ACHN (cell line): ENCODE measurements at regions not wholly inside any gene's neighbourhood (a gene's known extent, or its start where the extent isn't known, plus 50 kb on each side); places are given as distances from the start of the nearest gene placed in this dataset.

Experiments used
- DNase-seq: peaks from one replicate; pipeline ENCODE4 v3.0.0-alpha.2; 2015
- in situ Hi-C: cut with HindIII; loops from 2 replicates; pipeline ENCODE4 v1.10.0; 2017; ENCODE audit warnings: low sequenced_read_pairs, low pct_ligation_motif_present, low pct_unique_long_range_greater_than_20kb

DNA sequence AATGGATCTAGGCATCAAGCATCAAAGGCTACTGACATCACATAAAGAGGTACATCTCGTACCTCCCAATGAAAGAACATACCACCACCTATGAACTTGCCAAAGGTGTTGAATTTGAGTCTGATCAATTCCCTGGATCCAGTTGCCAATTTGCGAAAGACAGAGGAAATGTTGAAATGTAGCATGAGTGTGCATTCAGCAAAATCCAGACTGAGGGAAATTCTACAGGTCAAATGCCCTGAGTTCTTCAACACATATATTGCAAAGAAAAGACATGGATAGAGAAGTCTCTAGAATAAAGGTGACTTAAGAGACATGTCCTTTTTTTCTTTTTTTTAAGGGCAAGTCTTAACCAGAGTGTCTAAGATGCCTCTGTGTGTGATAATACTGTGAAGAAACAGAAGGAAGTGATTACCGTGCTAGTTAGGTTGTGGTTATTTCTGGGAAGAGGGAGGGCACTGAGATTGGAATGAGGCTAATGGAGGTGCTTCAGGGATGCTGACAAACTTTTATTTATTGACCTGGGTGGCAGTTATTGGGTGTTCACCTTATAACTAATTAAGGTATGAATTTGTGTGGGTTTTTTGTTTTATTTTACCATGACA lies 128.7 kb downstream of the SAMD9 start:
- DNase-seq = no peak
- in situ Hi-C loops = no loop called here

DNA sequence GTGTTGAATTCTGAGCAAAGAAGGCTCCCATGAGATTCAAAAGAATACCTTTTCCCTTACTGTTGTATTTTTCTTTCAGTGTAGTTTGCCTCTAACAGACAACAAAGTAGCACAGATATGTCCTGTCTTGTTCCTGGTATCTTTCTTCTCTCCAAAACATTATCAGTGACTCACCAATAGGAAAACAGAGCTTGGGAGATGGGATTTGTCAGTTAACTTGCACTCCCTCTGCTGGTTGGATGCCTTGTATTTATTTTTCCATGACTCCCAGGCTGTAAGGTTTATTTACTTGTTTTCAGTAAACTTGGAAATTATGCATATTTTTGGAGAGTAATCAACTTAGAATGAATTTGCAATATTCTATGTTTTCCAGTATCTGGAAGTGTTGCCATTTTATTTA lies 129.7 kb downstream of the SAMD9 start:
- DNase-seq = peak; percentile 71
- in situ Hi-C loops = no loop called here

DNA sequence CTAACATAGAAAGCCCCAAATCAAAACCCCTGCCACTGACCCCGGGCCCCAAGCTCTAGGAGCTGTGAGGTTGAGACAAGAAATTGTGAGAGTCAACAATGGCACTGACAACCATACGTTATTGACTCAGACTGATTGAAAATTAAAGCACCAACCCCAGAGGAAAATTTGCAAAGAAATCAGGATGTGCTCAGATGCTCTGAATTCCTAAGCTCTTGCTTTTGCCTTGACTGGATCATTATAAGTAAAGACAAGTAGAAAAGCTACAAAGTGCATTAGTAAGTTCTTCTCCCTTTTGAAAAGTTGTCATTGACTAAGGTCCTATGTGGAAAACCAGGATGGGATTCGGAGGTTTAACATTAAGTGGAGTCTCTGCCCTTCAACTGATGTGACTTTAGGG lies 130.2 kb downstream of the SAMD9 start:
- DNase-seq = no peak
- in situ Hi-C loops = no loop called here

DNA sequence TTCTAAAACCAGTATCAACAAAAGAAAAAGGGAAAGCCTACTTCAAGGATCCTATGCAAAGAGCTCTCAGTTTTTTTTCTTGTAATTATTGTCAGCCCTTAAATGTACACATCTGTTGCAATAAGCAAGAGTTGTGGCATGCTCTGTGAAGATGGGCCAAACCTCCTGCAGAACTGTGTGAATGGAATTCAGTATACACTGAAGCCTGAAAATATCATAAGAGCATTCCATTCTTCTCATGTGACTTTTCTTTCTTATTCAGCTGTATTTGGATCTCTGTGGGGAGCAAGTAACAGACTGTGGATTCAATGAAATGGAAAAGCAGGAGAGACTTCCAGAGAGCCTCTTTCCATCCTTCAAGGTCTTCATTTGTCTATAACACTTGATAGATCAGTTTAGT lies 130.7 kb downstream of the SAMD9 start:
- in situ Hi-C loops = no loop called here
- DNase-seq = no peak

DNA sequence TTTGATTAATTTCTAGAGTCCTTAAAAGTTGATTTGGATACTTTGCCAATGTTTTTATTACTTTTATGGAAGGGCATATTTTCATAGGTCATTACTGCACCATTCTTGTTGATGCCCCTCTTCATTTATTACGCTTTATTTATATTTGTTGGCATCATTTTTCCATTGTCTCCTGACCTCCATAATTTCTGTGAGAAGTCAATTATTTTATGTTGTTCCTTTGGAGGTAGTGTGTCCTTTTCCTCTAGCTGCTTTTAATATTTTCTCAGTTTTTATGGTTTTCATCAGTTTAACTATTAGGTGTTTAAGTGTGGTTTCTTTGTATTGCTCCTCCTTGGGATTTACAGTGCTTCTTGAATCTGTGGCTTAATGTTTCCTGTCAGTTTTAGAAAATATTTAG lies 134.9 kb downstream of the SAMD9 start:
- in situ Hi-C loops = no loop called here
- DNase-seq = no peak

DNA sequence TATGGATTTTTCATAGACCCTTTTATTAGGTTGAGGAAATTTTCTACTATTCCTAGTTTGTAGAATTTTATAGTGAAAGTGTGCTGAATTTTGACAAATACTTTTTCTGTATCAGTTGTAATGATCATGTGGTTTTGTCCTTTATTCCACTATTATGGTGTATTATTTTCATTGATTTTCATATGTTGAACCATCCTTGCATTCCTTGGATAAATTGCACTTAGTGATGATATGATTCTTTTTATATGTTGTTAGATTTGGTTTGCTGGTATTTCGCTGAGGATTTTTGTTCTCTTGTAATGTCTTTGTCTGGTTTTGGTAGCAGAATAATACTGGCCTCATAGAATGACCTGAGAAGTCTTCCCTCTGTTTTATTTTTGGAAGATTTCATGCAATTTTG lies 140.6 kb upstream of the CDK6 start:
- DNase-seq = no peak
- in situ Hi-C loops = no loop called here

DNA sequence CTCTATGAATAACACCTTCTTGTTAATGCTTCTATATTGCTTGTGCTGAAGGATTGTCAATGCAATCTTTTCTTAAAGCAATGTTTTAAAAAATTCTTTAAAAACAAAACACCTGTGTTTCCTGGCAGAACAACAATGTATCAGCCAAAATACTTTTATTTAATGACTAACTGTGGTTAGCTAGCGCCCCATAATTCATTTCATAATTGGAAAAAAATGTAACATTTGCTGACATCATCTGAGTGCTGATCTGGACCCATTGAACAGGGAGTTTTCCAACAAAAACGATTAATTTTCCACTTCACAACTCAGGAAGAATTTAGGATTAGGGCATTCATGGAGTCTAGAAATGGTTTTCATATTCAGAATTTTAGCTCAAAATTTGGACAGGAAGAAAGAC lies 137.6 kb upstream of the CDK6 start:
- DNase-seq = no peak
- in situ Hi-C loops = no loop called here

DNA sequence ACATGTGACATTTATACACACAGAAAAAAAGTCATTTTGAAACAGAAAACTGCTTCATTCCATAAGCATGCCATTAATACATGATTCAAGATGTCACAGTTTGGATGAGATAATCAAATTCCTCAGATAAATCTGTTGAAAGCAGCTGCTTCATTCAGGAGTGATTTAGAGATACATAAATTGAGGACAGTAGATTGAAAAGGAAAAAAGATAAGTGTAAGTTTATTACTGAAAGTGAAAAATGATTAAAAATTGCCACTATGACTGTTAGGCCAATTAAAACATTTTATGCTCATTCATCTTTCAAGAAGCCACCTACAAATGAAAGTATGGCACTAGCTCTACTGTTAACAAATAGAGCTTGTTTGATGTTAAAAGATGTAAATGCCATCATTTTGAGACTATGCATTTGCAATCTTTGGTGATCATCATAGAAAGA lies 136.9 kb upstream of the CDK6 start:
- in situ Hi-C loops = no loop called here
- no peak for DNase-seq

DNA sequence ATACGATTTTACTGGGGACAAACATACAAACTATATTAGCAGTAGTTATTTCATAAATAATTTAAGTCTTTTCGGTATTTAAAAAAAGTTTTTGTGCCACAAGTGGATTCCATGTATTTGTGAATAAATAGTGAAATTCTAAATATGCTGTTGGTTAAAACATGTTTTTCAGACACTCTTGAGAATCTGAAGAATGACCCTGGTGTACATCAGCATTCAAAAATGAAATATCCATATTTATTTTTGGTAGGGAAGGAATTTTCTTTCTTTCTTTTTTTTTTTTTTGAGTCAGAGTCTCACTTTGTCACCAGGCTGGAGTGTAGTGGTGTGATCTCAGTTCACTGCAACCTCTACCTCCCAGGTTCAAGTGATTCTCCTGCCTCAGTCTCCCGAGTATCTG lies 136.1 kb upstream of the CDK6 start:
- in situ Hi-C loops = no loop called here
- DNase-seq = no peak

DNA sequence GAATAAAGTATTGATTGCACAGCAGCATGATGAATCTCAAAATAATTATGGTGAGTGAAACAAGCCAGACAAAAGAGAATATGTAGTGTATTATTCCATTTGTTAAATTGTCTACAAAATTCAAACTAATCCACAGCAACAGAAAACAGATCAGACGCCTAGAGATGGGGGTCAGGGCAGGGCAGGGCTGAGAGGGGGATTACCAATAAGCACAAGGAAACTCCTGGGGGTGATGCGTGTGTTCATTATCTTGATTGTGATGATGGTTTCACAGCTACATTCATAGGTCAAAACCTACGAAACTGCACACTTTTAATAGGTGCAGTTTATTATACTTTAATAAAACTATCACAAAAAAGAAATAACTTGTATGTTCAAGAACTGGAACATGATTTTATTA lies 132.7 kb upstream of the CDK6 start:
- in situ Hi-C loops = no loop called here
- DNase-seq = no peak

DNA sequence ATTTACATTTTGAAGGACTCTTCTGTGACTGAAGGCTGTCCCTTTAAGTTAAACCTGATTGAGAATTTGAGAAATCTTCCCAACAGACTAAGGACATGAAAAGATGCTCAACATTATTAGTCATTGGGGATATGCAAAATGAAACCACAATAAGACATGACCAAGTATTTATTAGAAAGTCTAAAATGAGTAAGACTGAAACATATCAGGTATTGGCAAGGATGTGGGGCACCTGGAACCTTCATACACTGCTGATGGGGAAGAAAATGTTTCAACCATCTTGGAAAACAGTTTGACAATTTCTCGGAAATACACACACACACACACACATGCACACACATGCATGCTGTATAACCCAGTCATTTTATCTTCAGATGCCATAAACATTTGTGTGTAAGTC lies 132.1 kb upstream of the CDK6 start:
- in situ Hi-C loops = no loop called here

DNA sequence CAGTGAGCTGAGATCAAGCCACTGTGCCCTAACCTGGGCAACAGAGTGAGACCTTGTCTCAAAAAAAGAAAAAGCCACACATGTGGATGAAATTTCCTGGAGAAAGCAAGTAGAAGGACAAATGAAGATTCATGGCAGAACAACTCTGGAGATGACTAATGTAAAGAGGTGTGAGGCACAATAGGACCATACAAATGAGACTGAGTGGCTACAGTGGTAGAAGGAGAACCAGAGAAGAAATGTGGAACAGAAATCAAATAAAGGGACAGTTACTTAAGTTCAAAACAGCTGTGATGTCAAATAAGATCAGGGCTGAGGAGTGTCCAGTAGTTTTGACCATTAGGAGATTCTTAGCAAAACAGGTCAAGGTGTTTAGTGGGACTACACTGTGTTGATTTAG lies 130.9 kb upstream of the CDK6 start:
- DNase-seq = no peak
- in situ Hi-C loops = no loop called here

More for the DNA sequence above, 132.1 kb upstream of the CDK6 start:
- DNase-seq = no peak

DNA sequence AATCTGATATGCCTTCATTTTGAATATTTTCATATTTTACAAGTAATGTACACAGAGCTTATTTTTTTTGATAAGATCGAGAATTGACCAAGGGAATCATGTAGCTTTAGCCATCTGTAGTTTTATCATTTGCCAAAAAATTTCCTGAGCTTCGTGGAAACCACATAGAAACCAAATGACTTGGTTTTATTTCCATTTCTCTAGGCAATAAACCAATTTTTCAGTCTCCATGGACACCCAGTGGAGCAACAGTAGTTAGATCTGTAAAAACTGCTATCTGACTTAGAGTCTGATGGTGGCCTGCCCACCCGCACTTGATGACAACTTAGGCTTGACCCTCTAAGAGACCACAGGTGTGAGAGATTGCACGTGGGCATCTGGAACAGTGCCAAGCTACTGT lies 127.8 kb upstream of the CDK6 start:
- no peak for DNase-seq
- in situ Hi-C loops = no loop called here

DNA sequence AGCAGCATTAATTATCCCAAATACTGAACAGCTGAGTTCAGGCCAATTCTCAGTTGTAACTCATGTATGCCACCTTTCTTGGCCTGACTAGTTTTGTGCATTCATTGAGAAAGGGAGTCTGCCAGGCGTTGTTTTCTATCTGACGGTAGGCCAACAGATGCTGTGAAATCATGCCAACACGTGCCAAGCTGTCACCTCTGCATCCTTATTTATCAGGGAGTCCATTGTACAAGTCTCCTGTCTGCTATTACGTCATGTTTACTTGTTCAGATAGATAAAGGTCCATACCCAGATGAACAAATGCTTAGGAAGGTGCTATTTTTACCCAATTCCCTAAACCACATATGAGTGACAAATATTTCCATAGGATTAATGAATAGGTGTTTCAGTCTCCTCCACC lies 127.2 kb upstream of the CDK6 start:
- in situ Hi-C loops = no loop called here
- DNase-seq = no peak

DNA sequence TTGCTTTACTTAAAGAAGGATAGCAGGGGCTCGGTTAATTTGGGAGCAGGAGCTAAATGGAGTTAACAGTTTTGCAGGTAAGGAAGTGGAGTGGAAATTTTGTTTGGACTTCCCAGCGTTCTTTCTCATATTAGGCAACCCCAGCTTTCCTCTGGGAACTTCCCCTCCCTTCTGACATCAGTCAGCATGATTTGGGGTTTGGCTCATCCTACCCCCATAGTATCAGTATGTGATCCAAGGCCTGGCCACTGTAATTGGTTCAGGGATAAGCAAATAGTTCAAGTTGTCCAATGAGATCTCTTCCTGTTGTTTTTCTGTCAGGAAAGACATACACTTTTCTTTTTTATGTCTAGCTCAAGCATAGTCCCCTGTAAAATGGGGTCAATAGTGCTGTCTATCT lies 125.6 kb upstream of the CDK6 start:
- DNase-seq = no peak
- in situ Hi-C loops = no loop called here

DNA sequence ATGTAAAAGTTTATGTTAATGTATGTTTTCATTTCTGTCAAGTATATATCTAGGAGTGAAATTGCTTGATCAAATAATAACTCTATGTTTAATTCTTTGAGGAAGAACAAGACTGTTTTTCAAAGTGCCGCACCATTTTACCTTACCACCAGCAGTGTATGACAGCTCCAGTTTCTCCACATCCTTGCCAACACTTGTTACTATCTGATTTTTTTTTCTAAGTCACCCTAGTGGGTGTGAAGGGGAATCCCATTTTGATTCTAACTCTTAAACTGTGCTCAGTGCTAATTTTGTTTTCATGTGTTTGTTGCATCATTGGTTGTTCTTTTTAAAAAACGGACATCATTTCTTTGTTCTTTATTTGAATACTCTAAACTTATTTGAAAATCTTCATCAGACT lies 120.2 kb upstream of the CDK6 start:
- in situ Hi-C loops = no loop called here
- no peak for DNase-seq

DNA sequence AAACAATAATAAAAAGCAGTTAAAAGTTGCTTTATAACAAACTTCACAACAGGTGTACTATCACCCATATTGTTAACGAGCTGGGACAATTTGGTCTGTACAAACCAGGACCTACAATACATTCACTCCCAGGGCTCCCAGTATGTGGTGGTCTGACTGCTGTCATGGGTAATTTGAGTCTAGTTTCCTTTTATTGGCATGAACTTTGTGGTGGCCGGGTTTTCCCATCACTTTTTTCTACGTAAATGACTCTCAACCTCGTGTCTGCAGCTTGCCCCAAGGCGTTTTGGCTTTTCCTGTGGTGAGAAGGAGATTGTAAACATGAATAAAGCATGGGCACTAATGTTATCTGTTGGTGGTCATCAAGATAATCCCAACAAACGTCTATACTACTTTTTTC lies 118.7 kb upstream of the CDK6 start:
- in situ Hi-C loops = no loop called here
- no peak for DNase-seq

DNA sequence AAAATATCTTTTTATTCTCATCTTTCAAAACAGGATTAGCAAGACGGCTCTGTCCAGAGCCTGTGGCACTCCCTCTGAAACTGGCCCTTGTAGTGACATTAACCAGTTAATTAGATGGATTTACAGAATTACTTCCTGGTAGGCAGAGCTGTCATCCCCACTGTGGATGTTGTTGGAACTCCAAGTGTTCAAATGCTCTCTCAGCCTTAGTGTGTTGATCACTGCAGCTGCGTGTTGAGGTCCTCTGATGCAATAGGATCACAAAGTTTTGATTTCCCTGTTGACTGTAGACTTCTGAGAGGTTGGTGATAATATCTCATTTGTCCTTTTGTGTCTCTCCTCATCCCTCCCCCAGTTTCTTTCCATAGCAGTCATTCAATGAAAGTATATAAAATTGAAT lies 117.3 kb upstream of the CDK6 start:
- DNase-seq = no peak
- in situ Hi-C loops = no loop called here

DNA sequence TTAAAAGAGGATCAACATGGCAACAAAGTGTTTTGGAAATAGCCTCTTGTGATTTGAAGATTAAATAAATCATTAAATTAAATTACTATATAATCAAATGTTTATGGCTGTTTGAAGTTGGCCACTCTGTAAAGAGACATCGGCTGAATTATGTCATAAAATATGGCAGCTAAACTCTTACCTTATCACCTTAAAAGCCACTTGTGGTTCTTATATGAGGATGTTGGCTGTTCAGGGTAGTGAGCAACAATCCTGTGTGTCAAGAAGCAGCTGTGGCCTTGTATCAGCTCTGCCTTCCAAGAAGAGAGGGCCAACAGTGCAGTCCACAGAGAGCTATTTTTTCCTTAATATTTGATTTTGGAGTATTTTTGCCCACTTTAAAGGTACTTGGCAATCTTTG lies 113.4 kb upstream of the CDK6 start:
- no peak for DNase-seq

DNA sequence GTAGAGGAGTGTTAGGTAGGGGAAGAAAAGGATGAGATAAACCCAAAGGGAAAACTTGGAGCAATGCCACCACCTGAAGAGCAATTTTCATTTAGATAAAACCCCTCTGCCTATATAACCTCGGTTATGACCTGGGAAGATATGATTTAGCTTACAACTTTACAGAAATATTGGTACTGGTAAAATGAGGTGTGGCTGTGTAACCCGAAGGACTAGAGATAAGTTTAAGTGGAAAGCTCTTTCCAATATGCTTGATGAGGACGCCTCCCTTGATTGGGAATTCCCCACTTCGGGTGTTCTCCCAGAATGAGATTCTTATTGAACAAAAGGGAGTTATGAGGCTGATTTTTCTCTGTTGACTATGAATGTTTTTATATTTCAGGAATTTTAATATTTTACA lies 109.5 kb upstream of the CDK6 start:
- in situ Hi-C loops = no loop called here

More for the DNA sequence above, 113.4 kb upstream of the CDK6 start:
- in situ Hi-C loops = no loop called here

DNA sequence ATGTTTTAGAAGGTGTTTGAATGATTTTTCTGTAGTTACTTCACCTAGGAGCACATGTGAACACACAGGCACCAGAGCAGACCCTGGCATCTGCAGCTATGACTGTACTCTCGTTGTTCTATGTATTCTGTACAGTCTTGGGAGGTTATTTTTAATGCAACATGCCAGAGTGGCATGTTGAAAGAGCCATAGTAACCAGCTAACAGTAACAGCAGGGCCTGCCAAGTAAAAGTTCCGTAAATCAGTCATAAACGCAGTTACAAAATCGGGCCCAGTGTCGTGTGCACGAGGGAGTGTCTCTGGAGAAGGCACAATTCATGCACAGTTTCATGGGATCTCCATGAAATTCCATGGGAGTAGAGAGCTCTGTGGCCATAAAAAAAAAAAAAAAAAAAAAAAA lies 108.3 kb upstream of the CDK6 start:
- no peak for DNase-seq
- in situ Hi-C loops = no loop called here

More for the DNA sequence above, 109.5 kb upstream of the CDK6 start:
- no peak for DNase-seq
